Left colon (tissue), 2 donors: ENCODE measurements at regions not wholly inside any gene's neighbourhood (a gene's known extent, or its start where the extent isn't known, plus 50 kb on each side); places are given as distances from the start of the nearest gene placed in this dataset.

ENCODE experiments used
- ATAC-seq: fragments of 200-7000 bp; cut with Tn5 transposase; one replicate; pipeline ENCODE4 v1.9.1; 2020; ENCODE audit warnings: mild to moderate bottlenecking, moderate library complexity
- DNase-seq, 2 donors: peaks; one replicate each; pipeline ENCODE4 v3.0.0-alpha.2; 2020
- intact Hi-C, 2 donors: fragments of 100-400 bp; cut with DNase I in 1 of 2; cut with micrococcal nuclease in 1 of 2; formaldehyde crosslinking; loops; one replicate each; pipeline versions ENCODE4 v1.11.2 to v1.14.0; 2022; cut with DNase I, micrococcal nuclease
- donor health status: DM: no; HTN: no; CAD: no.
- donor health status: DM: yes; HTN: yes; CAD: no.

DNA sequence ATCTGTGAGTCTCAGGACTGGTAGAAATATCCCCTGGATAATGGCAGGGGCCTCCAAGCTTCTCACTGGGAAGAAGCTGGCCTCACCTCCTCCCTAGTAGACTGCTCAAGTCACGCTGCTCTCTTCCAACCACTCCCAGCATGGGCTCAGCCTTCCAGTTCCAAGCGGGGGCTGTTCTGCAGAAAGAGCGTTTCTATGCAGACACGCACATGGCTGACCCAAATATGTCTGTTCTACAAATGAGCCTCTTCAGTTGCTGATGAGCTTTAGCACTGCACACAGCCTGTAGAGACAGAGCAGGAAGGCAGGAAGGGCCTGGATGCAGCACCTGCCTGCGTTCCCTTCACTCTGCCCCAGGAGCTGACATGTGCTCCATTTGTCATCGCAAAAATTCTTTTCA lies 523.9 kb upstream of the MGMT start:
- intact Hi-C loops = no loop called here
- DNase-seq = no peak
- no peak for ATAC-seq

DNA sequence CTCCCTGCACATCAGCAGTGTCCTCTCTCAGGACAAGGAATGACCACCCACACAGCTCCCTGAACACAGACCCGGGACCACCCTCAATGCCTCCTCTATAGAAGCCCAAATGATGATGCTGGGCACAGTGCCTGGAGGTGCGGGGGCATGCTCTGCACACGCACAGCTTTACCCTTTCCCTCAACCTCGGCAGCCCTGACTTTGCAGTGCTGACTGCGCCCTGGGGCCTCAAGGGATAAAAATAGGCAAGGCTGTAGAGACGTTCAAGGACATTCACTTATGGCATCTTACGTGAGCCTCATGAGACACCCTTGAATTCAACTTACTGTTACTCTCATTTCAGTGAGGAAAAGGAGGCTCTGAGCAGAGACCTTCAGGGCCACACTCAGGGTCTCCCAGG lies 521.6 kb upstream of the MGMT start:
- ATAC-seq = no peak

GRCh38 chr10:128950159-128950915 lies 516.7 kb upstream of the MGMT start:
- intact Hi-C loops = no loop called here
- ATAC-seq = no peak
- no peak for DNase-seq

More for the DNA sequence above, 521.6 kb upstream of the MGMT start:
- DNase-seq = no peak
- intact Hi-C loops = no loop called here

GRCh38 chr10:128950916-128951275 lies 516.1 kb upstream of the MGMT start:
- no peak for DNase-seq
- intact Hi-C loops = no loop called here
- no peak for ATAC-seq

DNA sequence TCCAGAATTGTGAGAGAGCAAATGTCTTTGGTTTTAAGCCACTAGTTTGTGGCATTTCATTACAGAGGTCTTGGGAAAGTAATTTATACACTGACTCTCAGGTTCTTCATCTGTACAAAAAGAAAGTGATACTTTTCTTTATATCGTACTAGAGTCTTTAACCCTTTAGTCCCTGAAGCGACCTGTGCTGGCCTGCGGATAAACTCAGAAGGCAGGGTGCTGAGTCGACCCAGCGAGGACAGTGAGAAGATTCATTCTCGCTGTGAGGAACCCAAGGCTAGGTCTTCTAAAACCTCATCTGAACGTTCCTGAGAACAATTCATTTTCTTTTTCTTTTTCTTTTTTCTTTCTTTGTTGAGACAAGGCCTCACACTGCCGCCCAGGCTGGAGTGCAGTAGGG lies 514.2 kb upstream of the MGMT start:
- intact Hi-C loops = no loop called here
- DNase-seq = no peak
- no peak for ATAC-seq

DNA sequence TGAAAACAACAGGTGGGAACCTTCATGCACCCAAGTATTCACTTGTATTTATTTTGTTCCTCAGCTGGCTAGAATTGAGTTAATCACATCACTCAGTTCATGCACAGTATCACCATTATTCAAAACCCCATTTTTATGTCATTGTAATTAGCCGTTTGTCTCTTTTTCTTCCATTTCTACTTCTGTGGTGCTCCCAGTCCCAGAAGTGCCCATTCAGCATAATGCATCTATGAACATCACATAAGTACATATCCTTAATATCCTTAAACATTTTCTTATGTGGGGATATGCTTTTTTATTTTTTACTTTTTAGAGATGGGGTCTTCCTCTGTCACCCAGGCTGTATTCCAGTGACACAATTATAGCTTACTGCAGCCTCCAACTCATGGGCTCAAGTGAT lies 510.9 kb upstream of the MGMT start:
- intact Hi-C loops = no loop called here
- ATAC-seq (no peak), DNase-seq (no peak)

DNA sequence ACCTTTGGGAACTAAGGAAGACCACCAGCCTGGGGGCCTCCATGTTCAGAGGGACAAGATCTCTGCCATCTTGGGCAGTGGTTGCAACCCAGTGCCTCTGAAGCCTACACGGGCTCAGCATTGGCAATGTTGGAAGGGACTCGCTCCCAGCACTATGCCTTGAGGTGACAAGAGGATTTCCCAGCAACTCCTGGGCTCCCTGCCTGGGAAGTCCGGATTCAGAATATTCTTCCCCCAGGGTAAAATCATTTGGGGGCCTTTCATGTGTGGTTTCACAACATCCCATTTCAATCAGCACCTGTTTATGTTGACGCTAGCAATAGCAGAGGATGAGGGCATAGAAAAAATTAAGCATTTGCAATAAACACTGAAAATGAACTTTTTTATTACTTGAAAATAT lies 509.8 kb upstream of the MGMT start:
- intact Hi-C loops = no loop called here
- DNase-seq (no peak), ATAC-seq (no peak)

DNA sequence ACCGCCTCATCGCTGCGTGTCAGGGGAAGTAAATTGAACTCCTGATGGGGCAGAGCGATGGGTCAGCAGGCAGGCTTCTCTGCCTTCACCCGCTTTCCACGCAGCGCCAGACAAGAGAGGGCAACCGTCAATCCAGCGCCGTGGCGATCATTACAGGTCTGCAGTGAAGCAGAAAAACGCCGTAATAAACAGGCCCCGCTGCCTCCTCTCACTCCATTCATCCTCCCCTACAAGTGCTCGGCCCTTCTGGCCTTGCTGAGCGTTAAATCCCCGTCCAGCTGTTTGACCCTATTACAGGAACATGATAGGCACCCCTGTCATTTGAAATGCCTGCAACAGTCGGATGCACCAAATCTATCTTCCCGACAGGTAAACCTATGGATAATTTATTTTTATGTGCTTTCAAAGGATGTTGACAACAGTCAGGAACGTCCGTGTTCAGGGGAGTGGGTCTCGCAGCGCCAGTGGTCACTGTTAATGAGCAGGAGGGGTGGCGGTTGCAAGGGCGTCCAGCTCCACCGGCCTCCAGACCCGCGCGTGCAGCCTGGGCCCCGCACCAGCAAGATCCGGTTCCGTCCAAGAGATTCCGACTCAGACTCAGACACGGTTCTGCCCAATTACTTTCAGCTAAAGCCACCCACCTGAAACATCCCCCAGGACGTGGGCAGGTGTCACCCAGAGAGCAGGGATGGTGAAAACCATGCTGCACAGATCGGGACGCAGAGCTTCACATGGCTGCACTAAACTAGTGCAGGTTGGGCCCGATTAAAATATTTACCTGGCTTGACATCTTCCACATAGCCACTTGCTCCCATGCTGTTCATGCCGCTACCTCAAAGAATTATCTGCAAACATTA lies 508.0 kb upstream of the MGMT start:
- intact Hi-C loops = no loop called here
- ATAC-seq (no peak), DNase-seq (no peak)

DNA sequence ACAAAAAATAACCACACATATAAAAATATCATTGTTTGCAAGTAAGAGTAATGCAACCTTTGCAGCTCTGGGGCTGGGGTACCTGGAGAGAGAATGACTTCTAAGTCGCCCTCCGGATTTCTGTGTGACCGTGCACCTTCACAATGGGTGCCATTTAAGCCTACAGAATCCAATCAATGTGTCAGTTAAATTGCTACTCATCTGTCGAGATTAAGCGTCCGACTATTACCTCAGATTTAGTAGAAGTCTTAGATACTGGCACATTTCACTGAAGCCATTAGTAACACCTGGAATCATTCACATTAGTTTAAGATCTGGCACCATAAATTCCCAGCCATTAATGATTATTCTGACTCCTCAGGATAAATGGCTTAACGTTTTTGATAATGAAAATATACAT lies 507.3 kb upstream of the MGMT start:
- no peak for DNase-seq
- intact Hi-C loops = no loop called here
- no peak for ATAC-seq

- intact Hi-C loops = no loop called here
- ATAC-seq (no peak), DNase-seq (no peak)
These were observed 506.5 kb upstream of the MGMT start for GRCh38 chr10:128960517-128960916.

DNA sequence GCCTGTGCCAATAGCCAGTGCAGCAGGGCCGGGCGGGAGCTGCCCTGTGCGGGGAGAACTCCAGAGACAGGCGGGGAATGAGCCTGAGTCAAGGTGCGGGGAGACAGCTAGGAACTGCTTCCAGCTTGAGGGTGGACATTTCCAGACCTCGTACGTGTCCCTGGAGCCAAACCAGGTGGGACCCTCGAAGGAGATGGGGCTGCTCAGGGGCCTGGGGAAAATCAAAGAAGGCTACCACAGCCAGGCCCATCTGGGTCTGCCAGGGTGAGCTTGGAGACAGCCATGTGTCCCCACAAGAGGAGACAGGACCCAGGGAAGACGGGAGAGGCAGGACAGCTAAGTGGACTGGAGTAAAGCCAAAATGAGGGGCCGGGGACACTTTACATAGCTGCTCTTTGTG lies 504.9 kb upstream of the MGMT start:
- intact Hi-C loops = no loop called here
- DNase-seq (no peak), ATAC-seq (no peak)

- ATAC-seq (no peak), DNase-seq (no peak)
- intact Hi-C loops = no loop called here
These were observed 503.6 kb upstream of the MGMT start for GRCh38 chr10:128963211-128964099.

- DNase-seq (no peak), ATAC-seq (no peak)
- intact Hi-C loops = no loop called here
These were observed 503.0 kb upstream of the MGMT start for GRCh38 chr10:128964100-128964403.

- ATAC-seq (no peak), DNase-seq (no peak)
- intact Hi-C loops = no loop called here
These were observed 498.9 kb upstream of the MGMT start for GRCh38 chr10:128967980-128968756.

DNA sequence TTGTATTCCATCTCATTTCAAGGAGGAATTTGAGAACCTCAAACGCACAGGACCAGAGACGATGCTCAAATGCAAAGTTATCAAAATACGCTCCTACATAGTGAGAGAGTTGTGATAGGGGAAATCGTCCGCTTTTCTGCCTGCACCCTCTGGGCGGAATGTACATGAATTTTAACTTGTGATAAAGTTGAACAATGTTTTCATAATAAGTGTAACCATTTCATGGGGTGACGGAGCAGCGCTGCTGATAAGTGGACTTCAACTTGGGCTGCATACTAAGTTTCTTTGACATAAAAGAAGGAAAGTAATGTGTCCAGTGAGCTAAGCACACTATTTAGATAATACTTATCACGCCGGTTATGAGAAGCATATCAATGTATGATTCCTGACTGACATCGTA lies 497.5 kb upstream of the MGMT start:
- no peak for ATAC-seq
- intact Hi-C loops = no loop called here
- no peak for DNase-seq

- peak; percentile 72 for ATAC-seq
These were observed 495.5 kb upstream of the MGMT start for GRCh38 chr10:128971374-128972035.

GRCh38 chr10:128972036-128972405 lies 495.0 kb upstream of the MGMT start:
- DNase-seq (no peak), ATAC-seq (no peak)
- intact Hi-C loops = no loop called here

More at GRCh38 chr10:128971374-128972035, 495.5 kb upstream of the MGMT start:
- intact Hi-C loops = no loop called here
- DNase-seq = no peak

DNA sequence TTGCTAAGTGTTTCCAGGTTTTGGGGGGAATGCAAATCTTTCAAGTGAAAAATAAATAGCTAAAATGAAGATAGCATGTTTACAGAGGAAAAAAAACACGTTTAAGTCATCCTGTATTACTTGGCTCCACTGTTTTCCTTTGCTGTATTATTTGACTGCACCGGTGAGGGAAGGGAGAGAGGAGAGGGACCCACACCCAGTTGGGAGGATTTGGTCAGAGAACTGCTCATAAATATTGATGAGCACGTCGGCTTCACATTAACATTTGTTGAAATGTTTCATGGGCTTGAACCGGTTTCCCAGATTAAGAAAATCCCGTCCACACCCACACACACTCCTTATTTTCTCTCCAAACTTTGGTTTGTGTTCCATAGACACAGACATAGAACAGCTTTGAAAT lies 493.8 kb upstream of the MGMT start:
- DNase-seq (no peak), ATAC-seq (no peak)
- intact Hi-C loops = no loop called here

- intact Hi-C loops = no loop called here
- DNase-seq (no peak), ATAC-seq (no peak)
These were observed 490.2 kb upstream of the MGMT start for GRCh38 chr10:128976856-128977255.
